PC-9 (cell line): ENCODE measurements at regions not wholly inside any gene's neighbourhood (a gene's known extent, or its start where the extent isn't known, plus 50 kb on each side); places are given as distances from the start of the nearest gene placed in this dataset.
"Not testable (repeated sequence)": the region's sequence is repeated elsewhere in the genome, so short reads cannot be mapped to it uniquely, and the experiment has no call there.

Experiments
- BruUV-seq: library from RNA; stranded (reverse); fragments of 400-500 nt; replicated peaks from 2 replicates; lab custom pipeline; 2021; lab: Mats Ljungman, UMichigan
- CTCF ChIA-PET: fragments of 300-600 bp; sonication (Branson Sonifier 250); formaldehyde crosslinking; loops from one replicate; lab custom pipeline; 2022; ENCODE audit warnings: antibody characterized with exemption; lab: Charles Lee
- POLR2A ChIA-PET: fragments of 300-600 bp; sonication (Branson Sonifier 250); formaldehyde crosslinking; loops from one replicate; lab custom pipeline; 2022; ENCODE audit warnings: antibody characterized with exemption; ENCODE audit not compliant: unreplicated experiment; lab: Charles Lee
- DNase-seq, 2 experiments: peaks; one replicate each; pipeline versions ENCODE4 v3.0.0 to v3.0.0-alpha.2; 2015 to 2022; ENCODE audit warnings: mixed read lengths in 1 of 2
- H2AFZ ChIP-seq: fragments of 200-600 bp; sonication (generic); 2 replicates; pipeline ENCODE4 v1.8.1; 2017; ENCODE audit warnings: antibody characterized with exemption
- H3F3A ChIP-seq: fragments of 200-600 bp; sonication (generic); 2 replicates; pipeline ENCODE4 v1.8.1; 2017; ENCODE audit warnings: antibody characterized with exemption, mild to moderate bottlenecking, low read depth; ENCODE audit not compliant: insufficient read depth
- H3K27ac ChIP-seq: fragments of 200-600 bp; sonication (generic); 2 replicates; pipeline ENCODE4 v1.6.1; 2016; ENCODE audit warnings: mixed run types
- H3K27me3 ChIP-seq: fragments of 200-600 bp; sonication (generic); 2 replicates; pipeline ENCODE4 v1.6.1; 2016; ENCODE audit warnings: low read depth, mixed run types; ENCODE audit not compliant: insufficient read depth
- H3K36me3 ChIP-seq: fragments of 200-600 bp; sonication (generic); 2 replicates; pipeline ENCODE4 v1.6.1; 2016; ENCODE audit warnings: low read depth, mixed run types
- H3K4me1 ChIP-seq: fragments of 200-600 bp; sonication (generic); replicated peaks from 2 replicates; pipeline ENCODE4 v1.6.1; 2016; ENCODE audit warnings: mixed run types; ENCODE audit not compliant: insufficient read depth
- H3K4me2 ChIP-seq: fragments of 200-600 bp; sonication (generic); 2 replicates; pipeline ENCODE4 v1.6.1; 2017; ENCODE audit warnings: mixed run types
- H3K4me3 ChIP-seq: fragments of 200-600 bp; sonication (generic); 2 replicates; pipeline ENCODE4 v1.6.1; 2016; ENCODE audit warnings: mixed run types
- H3K79me2 ChIP-seq: fragments of 200-600 bp; sonication (generic); 2 replicates; pipeline ENCODE4 v1.6.1; 2017; ENCODE audit warnings: low read depth, mixed run types
- H3K9me2 ChIP-seq: fragments of 200-600 bp; sonication (generic); 2 replicates; pipeline ENCODE4 v1.8.1; 2017; ENCODE audit warnings: mild to moderate bottlenecking; ENCODE audit not compliant: insufficient read depth
- H3K9me3 ChIP-seq: fragments of 200-600 bp; sonication (generic); 2 replicates; pipeline ENCODE4 v1.8.1; 2016; ENCODE audit warnings: low read depth; ENCODE audit not compliant: insufficient read depth
- H4K20me1 ChIP-seq: fragments of 200-600 bp; sonication (generic); 2 replicates; pipeline ENCODE4 v1.8.1; 2017; ENCODE audit not compliant: insufficient read depth
- CTCF ChIP-seq: fragments of 200-600 bp; sonication (generic); conservative IDR thresholded peaks from 2 replicates; pipeline ENCODE4 v1.6.1; 2017; ENCODE audit warnings: mixed run types, antibody characterized with exemption, mild to moderate bottlenecking, moderate library complexity
- EZH2 ChIP-seq: fragments of 200-600 bp; sonication (generic); IDR thresholded peaks from 2 replicates; pipeline ENCODE4 v1.8.0; 2017; ENCODE audit warnings: antibody characterized with exemption, low read depth
- intact Hi-C: fragments of 100-400 bp; cut with micrococcal nuclease; formaldehyde crosslinking; loops from one replicate; pipeline ENCODE4 v1.10.0; 2022; ENCODE audit not compliant: unreplicated experiment

- Histone ChIP-seq H3K27me3 (no peaks in the 10 kb centered on the region), H3K36me3 (no peaks in the 10 kb centered on the region), H2AFZ (no peak overlapping the region), H3K79me2 (no peaks in the 10 kb centered on the region), H4K20me1 (no peaks in the 10 kb centered on the region), H3K4me3 (no peak overlapping the region), H3F3A (no peaks in the 10 kb centered on the region), H3K9me2 (no peaks in the 10 kb centered on the region), H3K4me1 (no peaks in the 10 kb centered on the region), H3K4me2 (no peak overlapping the region), H3K9me3 (no peaks in the 10 kb centered on the region), H3K27ac (no peak overlapping the region)
- TF ChIP-seq EZH2 (no peak), CTCF (no peak)
- POLR2A ChIA-PET, result no interaction called here
- DNase-seq, result no peak
- CTCF ChIA-PET, result no interaction called here
- no TSS peak for BruUV-seq
- intact Hi-C loops, result no loop called here
Measured at GRCh38 chr18:56487801-56488200, 150.6 kb downstream of the TXNL1 start.

- Histone ChIP-seq H3K27ac (no peak overlapping the region), H3F3A (no peaks in the 10 kb centered on the region), H3K9me3 (no peaks in the 10 kb centered on the region), H4K20me1 (no peaks in the 10 kb centered on the region), H3K79me2 (no peaks in the 10 kb centered on the region), H2AFZ (no peak overlapping the region), H3K4me1 (no peaks in the 10 kb centered on the region), H3K27me3 (no peaks in the 10 kb centered on the region), H3K9me2 (no peaks in the 10 kb centered on the region; the same call in 1 of the 2 replicates), H3K4me3 (no peak overlapping the region), H3K36me3 (no peaks in the 10 kb centered on the region), H3K4me2 (no peak overlapping the region)
- ChIA-PET CTCF (no interaction called here), POLR2A (no interaction called here)
- no peak for TF ChIP-seq EZH2
- no peak for TF ChIP-seq CTCF
- intact Hi-C loops, result no loop called here
- no TSS peak for BruUV-seq
- no peak for DNase-seq
Measured at GRCh38 chr18:56483386-56483785, 155.0 kb downstream of the TXNL1 start.

GRCh38 chr18:56482813-56483212 is 155.6 kb downstream of the TXNL1 start:
- H3K27ac ChIP-seq, H3K9me2 ChIP-seq, POLR2A ChIA-PET, intact Hi-C loops, H2AFZ ChIP-seq, DNase-seq, H4K20me1 ChIP-seq, H3K4me3 ChIP-seq, BruUV-seq, H3K4me2 ChIP-seq, H3K9me3 ChIP-seq, H3K79me2 ChIP-seq, H3K36me3 ChIP-seq, H3K4me1 ChIP-seq, CTCF ChIA-PET, H3F3A ChIP-seq, H3K27me3 ChIP-seq: not testable (repeated sequence)

- POLR2A ChIA-PET, result no interaction called here
- H3K36me3 ChIP-seq, result no peaks in the 10 kb centered on the region
- no peaks in the 10 kb centered on the region for H3F3A ChIP-seq
- H3K9me2 ChIP-seq, result no peaks in the 10 kb centered on the region; the same call in 1 of the 2 replicates
- no peak overlapping the region for H3K27ac ChIP-seq
- BruUV-seq, result no TSS peak
- no peaks in the 10 kb centered on the region for H4K20me1 ChIP-seq
- no peak for DNase-seq
- no peaks in the 10 kb centered on the region for H3K79me2 ChIP-seq
- TF ChIP-seq EZH2 (no peak), CTCF (no peak)
- intact Hi-C loops, result no loop called here
- no peaks in the 10 kb centered on the region for H3K4me1 ChIP-seq
- no peaks in the 10 kb centered on the region for H3K27me3 ChIP-seq
- H3K4me2 ChIP-seq, result no peak overlapping the region
- H3K4me3 ChIP-seq, result no peak overlapping the region
- no peaks in the 10 kb centered on the region; the same call in 1 of the 2 replicates for H3K9me3 ChIP-seq
- CTCF ChIA-PET, result no interaction called here
- no peak overlapping the region for H2AFZ ChIP-seq
Measured at GRCh38 chr18:56481751-56482150, 156.6 kb downstream of the TXNL1 start.
